Islet of Langerhans (tissue), 1 donor: ENCODE measurements at regions not wholly inside any gene's neighbourhood (a gene's known extent, or its start where the extent isn't known, plus 50 kb on each side); places are given as distances from the start of the nearest gene placed in this dataset.

ENCODE experiments used
- FAIRE-seq: peaks from one replicate; lab custom pipeline; 2011; peaks lifted over from hg19 to GRCh38; lab: Jason Lieb, UNC

DNA sequence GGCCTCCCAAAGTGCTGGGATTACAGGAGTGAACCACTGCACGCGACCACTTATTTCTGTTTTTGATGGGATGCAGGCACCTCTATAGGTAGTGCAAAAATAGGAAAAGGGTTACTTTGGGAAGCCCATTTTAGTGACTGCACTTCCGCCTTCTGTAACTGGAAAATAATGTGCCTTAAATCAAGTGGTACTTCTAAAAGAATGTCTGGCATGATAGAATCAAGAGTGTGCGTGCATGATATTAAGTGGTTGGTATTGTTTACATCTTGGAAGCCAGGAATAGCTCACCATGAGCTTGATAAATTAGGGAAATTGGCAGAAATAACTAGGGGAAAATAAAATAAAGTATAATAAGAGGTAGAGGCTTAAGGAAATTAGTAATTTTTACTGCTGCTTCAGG, 1067.0 kb downstream of the ADGRL2 start:
- no peak for FAIRE-seq

DNA sequence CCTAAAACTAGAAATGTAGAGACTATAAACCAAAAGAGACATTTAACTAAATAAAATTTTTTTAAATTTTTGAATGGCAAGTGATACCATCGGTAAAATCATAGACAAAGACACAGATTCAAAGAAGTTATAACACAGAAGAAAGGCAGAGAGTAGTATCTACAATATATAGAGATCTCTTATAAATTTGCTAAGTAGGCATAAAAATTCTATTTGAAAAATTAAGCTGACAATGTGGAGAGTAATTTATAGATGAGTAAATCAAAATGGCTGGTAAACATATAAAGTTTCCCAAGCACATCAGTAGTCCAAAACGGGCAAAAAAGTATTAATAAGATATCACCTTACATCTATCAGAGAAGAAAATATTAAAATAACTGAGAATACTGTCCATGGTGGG, 1061.0 kb downstream of the ADGRL2 start:
- no peak for FAIRE-seq

DNA sequence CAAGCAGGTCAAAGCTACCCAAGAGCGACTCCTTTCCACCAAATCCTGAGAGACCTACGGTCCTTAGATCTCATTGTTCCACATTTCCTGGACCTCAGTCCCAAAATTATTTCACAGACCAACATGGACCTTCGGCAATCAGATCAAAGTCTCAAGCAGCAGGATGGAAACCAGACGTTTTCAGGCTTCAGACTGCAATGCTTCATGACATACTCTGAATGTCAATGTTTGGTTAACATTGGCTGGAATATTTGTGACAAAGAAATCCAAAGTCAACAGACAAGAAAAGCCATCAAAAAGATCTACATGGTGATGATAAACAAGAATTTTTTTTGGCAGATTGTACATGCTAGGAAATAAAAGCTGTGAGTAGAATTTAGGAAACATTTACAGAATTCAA, 1057.3 kb downstream of the ADGRL2 start:
- no peak for FAIRE-seq

DNA sequence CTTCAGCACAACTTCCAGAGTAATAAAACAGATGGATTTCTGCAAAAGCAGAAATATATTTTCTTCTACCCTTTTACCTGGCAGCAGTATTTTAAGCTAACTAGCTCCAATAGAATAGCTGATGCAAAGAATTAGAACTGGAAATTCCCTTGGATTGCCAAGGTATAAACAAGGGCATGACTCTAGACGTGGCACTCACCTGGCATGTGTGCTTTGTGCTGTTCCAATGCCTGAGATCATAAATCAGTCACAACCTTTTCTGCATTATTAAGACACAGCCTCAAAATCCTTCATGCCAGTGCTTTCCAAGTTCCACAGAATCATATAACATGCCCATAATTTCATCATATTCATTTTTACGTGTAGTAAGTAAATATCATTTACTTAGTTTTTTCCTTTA, 1048.7 kb downstream of the ADGRL2 start:
- FAIRE-seq, result no peak

DNA sequence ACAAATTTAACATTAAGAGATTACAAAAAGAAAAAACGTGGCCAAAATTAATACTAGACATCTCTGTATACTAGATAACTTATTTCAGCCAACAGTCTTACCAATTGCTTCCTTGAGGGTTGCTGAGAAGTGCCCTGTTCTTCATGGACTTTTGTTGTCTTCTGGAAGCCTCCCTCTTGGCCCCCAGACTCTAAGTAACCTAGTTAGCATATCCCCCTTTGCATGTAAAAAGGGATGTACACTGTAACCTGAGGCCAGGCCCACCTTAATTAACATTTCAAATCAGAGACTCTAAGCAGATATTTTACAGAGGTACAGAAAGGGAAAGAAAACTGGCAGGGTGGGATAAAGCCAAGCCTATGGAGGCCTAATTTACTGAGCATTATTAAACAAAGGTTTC, 1047.3 kb downstream of the ADGRL2 start:
- FAIRE-seq, result no peak

DNA sequence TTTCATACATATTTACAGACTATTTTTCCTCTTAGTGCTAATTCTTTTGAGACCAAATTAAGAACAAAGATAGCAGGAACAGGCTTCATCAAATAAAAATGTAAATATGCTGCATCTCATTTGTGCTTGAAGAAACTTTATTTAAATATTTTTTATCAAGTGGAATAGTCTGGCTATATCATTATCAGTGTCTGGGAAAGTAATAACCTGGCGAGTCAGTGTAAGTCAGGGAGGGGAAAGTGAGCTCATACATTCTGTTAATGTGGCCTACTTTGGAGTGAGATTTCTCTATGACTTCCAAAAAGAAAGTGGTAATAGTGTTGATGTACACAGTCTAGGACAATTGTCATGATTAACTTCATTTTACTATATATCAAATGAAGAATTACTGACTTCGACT, 1045.1 kb downstream of the ADGRL2 start:
- no peak for FAIRE-seq

DNA sequence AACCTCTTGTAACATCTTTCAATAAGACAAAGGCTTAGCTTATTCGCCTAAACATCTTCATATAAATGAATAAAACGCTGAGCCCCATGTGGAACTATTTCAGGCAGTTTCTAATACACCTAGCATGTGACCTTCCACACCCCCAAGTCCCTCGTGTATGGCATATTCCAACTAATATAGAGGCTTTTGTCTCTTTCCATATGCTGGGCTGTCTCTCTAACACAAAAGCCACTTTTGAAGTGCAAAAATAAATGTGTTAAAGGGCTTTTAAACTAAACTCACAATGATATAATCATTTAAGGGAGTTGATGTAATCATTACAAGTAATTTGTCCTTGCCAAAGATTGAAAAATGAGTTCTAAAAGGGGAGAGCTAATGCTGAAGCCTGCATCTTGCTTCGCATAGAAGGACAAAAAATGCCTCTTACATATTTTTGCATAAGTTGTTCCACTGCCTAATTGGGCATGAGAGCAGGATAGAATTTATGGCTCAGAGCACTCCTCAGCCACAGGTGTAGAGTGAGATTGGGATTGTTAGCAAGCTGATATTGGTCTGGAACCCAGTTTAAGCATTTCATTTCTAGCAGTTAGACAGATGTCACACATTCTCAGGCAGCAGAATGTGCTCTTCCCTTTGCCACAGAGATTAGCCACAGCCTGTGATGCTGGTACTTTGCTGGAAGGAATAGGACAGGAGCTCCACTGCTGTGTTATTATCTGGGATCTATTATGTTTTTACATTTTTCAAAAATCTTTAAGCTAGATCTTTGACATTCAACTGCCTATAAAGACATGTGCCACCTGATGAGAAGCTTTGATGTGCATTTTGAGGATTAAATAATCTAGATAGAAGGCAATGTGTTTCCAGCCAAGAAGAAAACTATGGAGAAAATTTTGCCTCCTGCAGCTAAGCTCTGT, 1044.4 kb downstream of the ADGRL2 start:
- FAIRE-seq, result no peak

DNA sequence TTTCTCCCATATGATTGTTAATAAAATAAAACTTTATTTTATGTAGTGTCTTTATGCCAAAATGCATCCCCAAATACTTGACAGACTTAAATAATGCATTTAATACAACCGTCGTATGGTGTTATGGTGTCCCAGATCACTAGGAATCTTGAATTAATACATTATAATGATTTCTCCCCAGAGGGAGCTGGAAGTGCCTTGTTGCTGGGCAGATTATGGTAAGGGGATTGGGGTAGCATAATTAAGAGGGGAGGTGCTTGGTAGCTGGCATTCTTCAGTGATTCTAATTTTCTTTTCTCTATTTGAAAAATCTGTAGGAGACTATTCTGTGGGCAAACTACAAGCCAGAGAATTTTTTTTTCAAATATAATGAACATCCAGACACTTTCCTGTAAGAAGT, 1043.7 kb downstream of the ADGRL2 start:
- no peak for FAIRE-seq

DNA sequence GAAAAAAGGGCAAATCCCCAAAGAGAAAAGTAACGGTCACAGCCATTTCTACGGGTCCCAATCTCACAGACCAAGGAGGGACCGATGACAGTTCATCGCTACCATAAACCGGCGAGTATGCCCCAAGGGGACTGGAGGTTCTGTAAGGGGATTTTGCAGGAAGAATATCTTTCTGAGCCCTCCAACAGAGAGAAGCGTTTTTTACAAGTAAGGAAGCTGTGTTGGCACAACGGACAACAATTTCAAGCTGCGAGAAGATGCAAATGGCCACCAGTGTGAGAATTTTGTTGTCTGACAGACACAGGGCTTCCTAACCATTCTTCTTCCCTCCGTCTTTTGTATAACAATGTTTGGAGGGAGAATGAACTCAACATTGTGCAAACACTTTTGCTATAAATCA, 1043.1 kb downstream of the ADGRL2 start:
- no peak for FAIRE-seq

DNA sequence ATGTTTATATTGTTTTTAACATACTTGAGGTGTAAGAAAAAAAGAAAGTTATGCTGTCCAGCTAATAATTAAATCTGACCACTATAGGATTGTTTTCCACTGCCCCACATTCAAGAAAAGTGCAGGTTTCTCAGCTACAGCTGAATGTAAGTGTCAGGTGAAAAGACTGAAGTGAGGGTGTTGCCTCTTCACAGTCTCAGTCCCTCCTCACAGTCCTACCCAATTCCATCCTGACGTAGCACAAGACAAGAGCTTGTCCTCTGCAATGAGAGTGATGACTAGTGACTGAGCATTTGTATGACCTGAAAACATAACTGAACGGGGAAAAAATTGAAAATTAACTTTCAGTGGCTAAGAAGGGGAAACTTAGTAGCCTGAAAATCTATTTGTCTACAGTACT, 1039.5 kb downstream of the ADGRL2 start:
- no peak for FAIRE-seq

DNA sequence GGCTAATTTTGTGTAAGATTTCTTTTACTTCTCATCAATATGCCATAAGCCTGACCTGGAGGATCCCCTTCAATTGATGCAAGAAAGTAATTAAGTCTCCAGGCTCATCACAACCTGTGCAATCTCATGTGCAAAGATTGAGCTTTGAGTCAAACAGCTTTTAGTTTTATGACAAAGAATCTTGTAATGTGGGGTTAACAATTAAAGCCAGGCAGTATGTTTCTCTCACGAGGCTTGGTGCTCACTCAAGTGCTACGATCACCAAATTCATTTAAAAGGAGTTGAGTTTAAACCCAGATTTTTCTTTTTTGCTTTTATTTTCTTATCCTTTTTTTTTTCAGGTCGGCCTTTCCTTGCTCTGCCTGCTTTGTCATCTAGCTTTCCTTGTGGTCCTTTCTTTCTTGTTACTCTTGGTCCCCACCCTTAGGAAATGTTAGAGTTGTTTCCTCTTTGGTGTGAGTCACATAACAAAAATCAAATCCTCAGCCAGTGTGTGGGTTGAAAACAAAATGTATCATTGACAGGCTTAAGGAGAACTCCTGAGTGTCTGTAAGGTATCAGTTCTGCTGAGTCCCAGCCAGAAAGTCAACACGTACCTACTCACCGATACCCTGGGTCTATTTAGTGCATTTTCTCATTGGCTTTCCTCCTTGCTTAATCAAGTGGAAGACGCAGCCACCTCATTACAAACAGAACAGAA, 1037.2 kb downstream of the ADGRL2 start:
- no peak for FAIRE-seq

DNA sequence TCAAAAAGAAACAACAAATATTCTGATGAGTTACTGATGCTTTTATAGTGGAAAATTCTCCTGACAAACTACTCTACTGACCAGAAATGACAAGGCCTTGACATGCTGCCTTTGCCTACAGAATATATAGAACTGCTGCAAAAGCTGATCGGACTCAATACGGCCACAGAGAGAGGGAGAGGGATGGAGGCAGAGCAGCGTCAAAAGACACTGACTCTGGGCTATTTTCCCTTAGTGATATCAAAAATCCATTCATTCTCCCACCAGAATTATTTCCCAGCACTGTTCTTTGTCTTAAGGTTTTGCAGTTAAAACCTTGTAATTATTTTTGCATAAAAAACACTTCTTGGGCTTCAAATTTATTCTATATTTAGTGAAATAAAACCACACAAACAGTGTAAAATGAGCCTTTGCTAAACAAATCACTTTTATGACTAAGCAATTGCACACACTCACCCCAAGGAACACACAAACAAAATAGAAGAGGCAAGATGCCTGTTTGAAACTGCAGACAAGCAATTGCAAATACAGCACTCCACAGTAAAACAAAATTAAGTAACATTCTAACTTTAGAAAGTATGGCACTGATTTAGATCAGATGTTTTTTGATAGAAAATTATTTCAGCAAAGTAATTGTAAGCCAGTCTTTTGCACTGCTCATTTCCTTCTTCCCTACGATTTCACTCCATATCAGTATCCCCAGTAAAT, 1036.4 kb downstream of the ADGRL2 start:
- no peak for FAIRE-seq

DNA sequence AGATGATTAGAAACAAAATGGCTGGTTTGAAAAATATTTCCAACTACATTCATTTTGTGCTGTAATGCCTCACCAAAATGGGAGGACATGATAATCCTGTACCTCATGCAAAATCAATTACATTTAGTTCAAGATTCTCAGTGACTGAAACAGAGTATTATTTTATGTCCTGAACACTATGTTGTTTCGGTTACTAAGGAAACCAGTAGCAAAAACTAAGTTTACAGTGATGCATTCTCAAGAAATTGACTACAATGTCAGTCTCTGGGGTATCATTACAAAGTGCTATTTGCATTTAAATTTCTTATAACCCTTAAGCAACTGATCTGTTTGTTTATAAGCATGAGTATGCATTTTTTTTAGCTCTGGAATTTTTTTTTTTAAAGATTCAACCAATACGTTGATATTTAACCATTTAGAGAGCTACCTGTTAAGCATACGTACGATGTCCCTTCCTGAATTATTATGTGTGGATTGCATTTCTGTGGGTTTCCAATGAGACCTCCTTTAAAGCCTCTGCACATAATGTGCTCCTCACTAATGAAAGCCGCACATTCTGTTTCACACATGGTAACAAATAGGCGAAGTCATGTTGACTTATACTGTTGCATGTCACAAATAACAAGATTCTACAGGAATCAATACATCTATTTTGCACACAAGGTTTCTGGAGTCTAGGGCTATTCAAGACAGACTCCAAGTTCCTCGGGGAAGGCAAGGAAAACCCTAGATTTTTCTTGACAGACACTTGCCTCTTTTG, 1035.7 kb downstream of the ADGRL2 start:
- no peak for FAIRE-seq

DNA sequence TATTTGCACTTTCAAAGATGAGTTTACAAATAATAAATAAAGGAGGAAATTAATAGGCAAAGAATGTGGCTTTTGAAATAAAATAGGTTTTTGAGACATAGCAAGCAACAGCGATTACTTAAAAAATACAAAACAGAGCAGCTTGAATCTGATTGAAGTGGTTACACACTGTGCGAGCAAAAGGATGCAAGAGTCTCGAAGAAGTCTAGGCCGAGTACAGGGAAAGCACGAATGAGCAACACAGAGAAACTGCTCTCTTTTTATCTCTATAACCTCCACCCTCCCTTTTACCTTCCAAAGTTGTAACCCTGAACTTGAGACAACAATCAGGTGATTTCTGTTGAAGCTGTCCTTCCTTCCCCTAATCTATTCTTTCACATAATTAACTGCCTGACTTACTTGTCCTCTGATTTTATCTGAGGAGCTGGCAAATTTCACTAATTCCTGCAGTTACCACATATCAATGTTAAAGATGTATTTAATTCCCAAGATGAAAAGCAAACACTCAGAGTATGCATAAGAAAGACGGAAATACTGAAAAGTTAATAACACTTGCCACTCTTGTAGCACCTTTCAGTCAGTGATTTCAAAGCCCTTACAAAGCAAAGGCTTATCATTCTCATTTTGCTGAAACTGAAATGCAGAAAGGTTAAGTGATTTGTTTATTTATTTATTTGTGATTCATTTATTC, 1030.1 kb downstream of the ADGRL2 start:
- FAIRE-seq, result no peak

DNA sequence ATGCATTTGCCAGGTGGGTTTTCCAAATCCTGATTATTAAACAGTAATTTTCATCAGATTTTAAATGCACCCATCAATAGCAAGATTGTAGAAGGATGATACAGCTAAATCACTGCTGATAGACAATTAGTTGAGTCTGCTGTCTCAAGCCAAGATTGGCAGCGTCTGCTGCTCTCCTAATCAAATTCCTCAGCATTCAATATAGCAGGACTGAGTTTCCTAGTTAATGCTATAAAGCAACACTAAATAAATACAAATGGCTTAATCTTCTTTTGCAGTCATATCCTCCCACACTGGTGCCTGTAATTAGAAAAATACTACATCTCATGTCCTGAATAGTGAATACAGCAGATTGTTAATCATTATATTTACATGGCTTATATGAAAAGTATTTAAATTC, 1028.8 kb downstream of the ADGRL2 start:
- FAIRE-seq, result no peak

DNA sequence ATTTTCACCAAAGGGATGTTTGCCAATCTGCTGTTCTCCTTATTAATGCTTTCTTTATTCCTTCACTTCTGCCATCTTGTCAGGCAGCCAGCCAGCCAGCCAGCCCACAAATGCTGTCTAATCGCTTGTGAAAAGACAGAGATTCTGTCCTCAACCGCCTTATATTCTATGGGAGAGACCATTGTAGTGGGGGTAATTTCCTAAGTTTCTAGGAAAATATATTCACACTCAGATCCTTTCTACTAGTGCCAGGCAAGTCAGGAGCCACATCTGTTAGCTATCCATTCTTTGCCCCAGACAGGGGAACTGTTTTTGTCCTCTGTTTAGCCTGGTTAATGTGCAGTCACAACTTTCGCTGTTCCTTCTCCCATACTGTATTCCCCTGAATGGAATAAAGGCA, 1023.1 kb downstream of the ADGRL2 start:
- FAIRE-seq, result no peak

DNA sequence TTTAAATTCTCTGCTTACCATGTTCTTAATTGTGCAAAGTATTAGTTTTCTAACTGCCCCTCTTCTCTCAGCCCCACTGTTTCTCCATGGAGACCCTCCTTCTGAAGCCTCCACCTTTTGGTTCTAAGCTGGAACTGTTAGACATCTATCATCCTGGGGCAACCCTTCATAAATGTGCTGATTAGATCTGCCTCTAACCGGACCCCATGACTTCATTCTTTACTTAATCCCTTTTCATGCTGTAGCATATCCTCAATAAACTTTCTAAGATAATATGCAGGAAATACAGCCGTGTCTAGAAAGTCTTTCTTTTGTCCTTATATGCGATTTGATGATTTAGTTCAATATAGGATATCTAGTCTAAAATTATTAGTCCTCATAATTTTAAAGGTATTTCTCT, 1020.1 kb downstream of the ADGRL2 start:
- FAIRE-seq, result no peak

DNA sequence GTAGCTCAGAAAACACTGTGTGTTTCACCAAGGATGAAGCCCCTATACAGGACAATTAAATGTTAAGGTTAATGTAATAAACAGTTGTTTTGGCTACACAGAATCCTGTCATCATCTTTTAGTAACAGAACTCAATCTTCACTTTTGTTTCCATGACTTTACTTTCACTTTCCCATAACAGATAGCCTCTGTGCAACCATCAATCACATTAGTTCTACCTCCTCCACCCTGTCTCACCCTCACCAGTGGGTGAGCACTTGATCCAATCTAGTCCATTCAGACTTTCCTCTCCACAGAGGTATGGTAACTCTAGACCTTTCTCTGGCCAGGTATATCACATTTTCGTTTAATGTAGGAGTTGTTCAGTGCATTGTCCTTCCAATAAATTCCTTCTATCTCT, 1018.5 kb downstream of the ADGRL2 start:
- FAIRE-seq, result no peak

DNA sequence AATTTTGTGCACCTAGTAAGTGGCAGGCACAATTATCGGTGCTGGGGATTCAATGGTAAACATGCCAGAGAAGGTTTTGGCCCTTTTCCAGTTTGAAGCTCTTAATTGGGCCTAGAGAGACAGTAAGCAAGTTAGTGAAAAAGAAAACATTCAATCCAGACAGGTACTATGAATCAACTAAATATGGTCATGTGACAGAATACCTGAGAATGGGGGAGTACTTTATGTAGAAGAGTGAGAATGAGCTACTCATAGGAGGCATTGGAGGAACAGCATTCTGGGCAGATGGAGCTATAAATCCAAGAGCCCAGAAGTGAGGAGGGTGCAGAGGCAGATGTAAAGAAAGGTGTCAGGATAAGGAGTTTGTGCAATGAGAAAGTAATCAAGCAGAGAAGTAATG, 1017.9 kb downstream of the ADGRL2 start:
- no peak for FAIRE-seq

DNA sequence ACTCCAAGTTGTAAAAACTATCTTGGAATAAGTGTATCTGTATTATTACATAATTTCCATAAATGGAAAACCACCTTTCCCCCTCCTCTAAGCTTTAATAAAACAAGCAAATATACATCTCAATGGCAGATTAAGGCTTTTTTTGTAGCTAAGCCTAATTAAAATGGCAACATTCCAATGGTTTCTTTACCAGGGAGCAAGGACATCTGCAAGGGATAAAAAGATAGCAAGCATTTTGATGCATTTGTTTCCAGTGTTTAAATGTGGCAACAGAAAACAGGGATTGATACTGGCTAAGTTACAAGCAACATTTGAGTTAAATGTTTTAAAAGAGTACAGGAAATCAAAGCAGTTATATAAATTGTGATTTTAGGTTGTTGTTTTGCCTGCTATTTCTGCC, 1012.7 kb downstream of the ADGRL2 start:
- no peak for FAIRE-seq

DNA sequence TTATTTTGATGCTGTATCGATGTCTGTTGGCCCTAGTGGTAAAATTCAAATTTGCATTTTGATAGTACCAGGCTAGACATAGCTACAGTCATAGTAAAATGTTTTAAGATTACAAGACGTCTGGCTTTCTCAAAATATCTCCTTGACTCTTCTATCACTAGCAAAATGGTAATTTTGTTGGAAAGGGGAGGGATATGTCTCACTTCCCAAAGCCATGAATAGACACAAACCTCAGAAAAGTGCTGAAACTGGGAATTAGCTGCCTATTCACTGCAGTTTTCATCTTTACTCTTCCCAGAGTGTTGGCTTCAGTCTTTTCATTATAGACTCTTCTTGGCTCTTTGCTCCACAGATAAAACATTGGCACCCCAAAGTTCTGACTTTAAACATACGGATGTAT, 1009.9 kb downstream of the ADGRL2 start:
- no peak for FAIRE-seq

DNA sequence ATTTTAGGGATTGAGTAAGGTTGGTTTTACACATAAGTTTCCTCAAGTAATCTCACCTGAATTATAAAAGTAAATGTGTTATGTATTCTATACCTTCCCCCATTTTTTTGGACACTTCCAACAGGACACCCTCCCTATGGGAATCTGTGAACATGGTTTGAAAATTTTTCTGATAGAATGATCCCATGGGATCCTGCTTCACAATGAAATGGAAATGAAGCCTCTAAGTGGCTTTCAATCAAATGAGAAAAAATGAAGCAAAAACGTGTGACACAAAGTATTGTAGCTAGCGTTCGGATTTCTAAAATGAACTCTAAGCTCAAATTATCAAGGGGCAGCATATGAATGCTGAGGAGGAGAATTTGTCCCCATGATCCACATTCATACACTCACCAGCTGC, 1006.8 kb downstream of the ADGRL2 start:
- FAIRE-seq, result no peak
